ENCODE measurements at regions not wholly inside any gene's neighbourhood (a gene's known extent, or its start where the extent isn't known, plus 50 kb on each side); places are given as distances from the start of the nearest gene placed in this dataset.
"Not testable (repeated sequence)": the region's sequence is repeated elsewhere in the genome, so short reads cannot be mapped to it uniquely, and the experiment has no call there.

GRCh38 chr3:35413483-35413882, 225.8 kb upstream of the ARPP21 start:
- H3K4me1 Mint-ChIP-seq: no peaks in the 10 kb centered on the region
- no peaks in the 10 kb centered on the region for H3K36me3 Mint-ChIP-seq
- ATAC-seq (replicated peaks) (no peak), DNase-seq (no peak)
- H3K27ac Mint-ChIP-seq: no peak overlapping the region
- H3K27me3 Mint-ChIP-seq: peaks cover 0 to 17% of the 10 kb centered on the region in 2 donors
- H3K9me3 Mint-ChIP-seq: peaks cover 2 to 4% of the 10 kb centered on the region in 2 donors
- H3K4me3 Mint-ChIP-seq: no peak overlapping the region

DNA sequence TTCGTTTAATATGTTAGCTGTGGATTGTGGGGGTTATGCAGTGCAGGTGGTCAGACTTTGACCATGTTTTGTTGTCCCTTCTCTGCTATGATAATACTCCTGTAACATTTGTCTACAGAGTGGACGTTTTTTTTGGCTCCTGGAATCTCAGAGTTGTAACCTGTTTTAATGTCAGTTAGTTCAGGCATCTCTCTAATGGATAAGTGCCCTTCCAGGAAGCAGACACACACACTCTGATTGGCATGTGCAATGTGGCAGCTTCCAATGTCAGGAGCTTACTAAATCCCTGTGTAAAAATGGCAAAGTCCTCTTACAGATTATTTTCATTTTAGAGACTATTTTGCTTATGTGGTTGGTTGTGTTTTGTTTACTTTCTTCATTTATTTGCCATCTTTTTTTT, 222.2 kb upstream of the ARPP21 start:
- Mint-ChIP-seq H3K4me3 (no peak overlapping the region), H3K27me3 (peaks cover 1 to 10% of the 10 kb centered on the region in 2 donors), H3K9me3 (peaks cover 2 to 4% of the 10 kb centered on the region in 2 donors), H3K27ac (no peak overlapping the region), H3K4me1 (no peaks in the 10 kb centered on the region), H3K36me3 (no peaks in the 10 kb centered on the region)
- ATAC-seq (replicated peaks) (no peak), DNase-seq (no peak)

- DNase-seq: no peak
- no peaks in the 10 kb centered on the region for H3K9me3 Mint-ChIP-seq
- H3K27ac Mint-ChIP-seq: no peak overlapping the region
- H3K4me1 Mint-ChIP-seq: no peaks in the 10 kb centered on the region
- no peak overlapping the region for H3K4me3 Mint-ChIP-seq
- peaks cover 3 to 5% of the 10 kb centered on the region in 2 donors for H3K27me3 Mint-ChIP-seq
- H3K36me3 Mint-ChIP-seq: no peaks in the 10 kb centered on the region
- no peak for ATAC-seq (replicated peaks)
Observed at GRCh38 chr3:35422101-35422500, 217.2 kb upstream of the ARPP21 start.

GRCh38 chr3:35422836-35423601, 216.3 kb upstream of the ARPP21 start:
- Mint-ChIP-seq H3K36me3 (no peaks in the 10 kb centered on the region), H3K4me3 (no peak overlapping the region), H3K9me3 (no peaks in the 10 kb centered on the region), H3K4me1 (no peaks in the 10 kb centered on the region), H3K27ac (no peak overlapping the region), H3K27me3 (peaks cover 3 to 5% of the 10 kb centered on the region in 2 donors)
- DNase-seq (no peak), ATAC-seq (replicated peaks) (no peak)

GRCh38 chr3:35426366-35426958, 212.9 kb upstream of the ARPP21 start:
- H3K4me3 Mint-ChIP-seq: no peak overlapping the region
- H3K4me1 Mint-ChIP-seq: no peaks in the 10 kb centered on the region
- peaks cover 3 to 5% of the 10 kb centered on the region in 2 donors for H3K27me3 Mint-ChIP-seq
- no peaks in the 10 kb centered on the region for H3K9me3 Mint-ChIP-seq
- H3K27ac Mint-ChIP-seq: no peak overlapping the region
- H3K36me3 Mint-ChIP-seq: no peaks in the 10 kb centered on the region
- ATAC-seq (replicated peaks) (no peak), DNase-seq (no peak)

- no peaks in the 10 kb centered on the region for H3K36me3 Mint-ChIP-seq
- no peak overlapping the region for H3K27ac Mint-ChIP-seq
- no peaks in the 10 kb centered on the region for H3K27me3 Mint-ChIP-seq
- ATAC-seq (replicated peaks) (no peak), DNase-seq (no peak)
- H3K9me3 Mint-ChIP-seq: no peaks in the 10 kb centered on the region
- no peak overlapping the region for H3K4me3 Mint-ChIP-seq
- no peaks in the 10 kb centered on the region for H3K4me1 Mint-ChIP-seq
Observed at GRCh38 chr3:35437381-35437780, 201.9 kb upstream of the ARPP21 start.

GRCh38 chr3:35438101-35438500, 201.2 kb upstream of the ARPP21 start:
- DNase-seq (no peak), ATAC-seq (replicated peaks) (no peak)
- Mint-ChIP-seq H3K36me3 (no peaks in the 10 kb centered on the region), H3K4me3 (no peak overlapping the region), H3K27me3 (no peaks in the 10 kb centered on the region), H3K9me3 (no peaks in the 10 kb centered on the region), H3K4me1 (no peaks in the 10 kb centered on the region), H3K27ac (no peak overlapping the region)

GRCh38 chr3:35439663-35440062, 199.7 kb upstream of the ARPP21 start:
- DNase-seq (no peak), ATAC-seq (replicated peaks) (no peak)
- Mint-ChIP-seq H3K4me1 (no peaks in the 10 kb centered on the region), H3K9me3 (no peaks in the 10 kb centered on the region), H3K4me3 (no peak overlapping the region), H3K27me3 (no peaks in the 10 kb centered on the region), H3K27ac (no peak overlapping the region), H3K36me3 (no peaks in the 10 kb centered on the region)

- no peaks in the 10 kb centered on the region for H3K9me3 Mint-ChIP-seq
- no peaks in the 10 kb centered on the region for H3K36me3 Mint-ChIP-seq
- no peak for DNase-seq
- no peak overlapping the region for H3K4me3 Mint-ChIP-seq
- ATAC-seq (replicated peaks): no peak
- no peaks in the 10 kb centered on the region for H3K4me1 Mint-ChIP-seq
- no peak overlapping the region for H3K27ac Mint-ChIP-seq
- no peaks in the 10 kb centered on the region for H3K27me3 Mint-ChIP-seq
Observed at GRCh38 chr3:35440826-35441225, 198.5 kb upstream of the ARPP21 start.

- ATAC-seq (replicated peaks) (no peak), DNase-seq (no peak)
- Mint-ChIP-seq H3K4me3 (no peak overlapping the region), H3K9me3 (no peaks in the 10 kb centered on the region), H3K27ac (no peak overlapping the region), H3K27me3 (no peaks in the 10 kb centered on the region), H3K4me1 (no peaks in the 10 kb centered on the region), H3K36me3 (no peaks in the 10 kb centered on the region)
Observed at GRCh38 chr3:35446896-35447295, 192.4 kb upstream of the ARPP21 start.

- no peaks in the 10 kb centered on the region for H3K9me3 Mint-ChIP-seq
- H3K4me3 Mint-ChIP-seq: no peak overlapping the region
- no peak overlapping the region for H3K27ac Mint-ChIP-seq
- no peak for ATAC-seq (replicated peaks)
- no peaks in the 10 kb centered on the region for H3K36me3 Mint-ChIP-seq
- no peak for DNase-seq
- no peaks in the 10 kb centered on the region for H3K4me1 Mint-ChIP-seq
- no peaks in the 10 kb centered on the region for H3K27me3 Mint-ChIP-seq
Observed at GRCh38 chr3:35448121-35448520, 191.2 kb upstream of the ARPP21 start.

GRCh38 chr3:35448681-35449080, 190.6 kb upstream of the ARPP21 start:
- no peak for ATAC-seq (replicated peaks)
- Mint-ChIP-seq H3K27me3 (no peaks in the 10 kb centered on the region), H3K9me3 (no peaks in the 10 kb centered on the region), H3K4me3 (no peak overlapping the region), H3K36me3 (no peaks in the 10 kb centered on the region), H3K27ac (no peak overlapping the region), H3K4me1 (no peaks in the 10 kb centered on the region)
- DNase-seq: no peak

- ATAC-seq (replicated peaks); H3K27ac Mint-ChIP-seq; H3K4me1 Mint-ChIP-seq; DNase-seq; H3K4me3 Mint-ChIP-seq; H3K36me3 Mint-ChIP-seq; H3K9me3 Mint-ChIP-seq; H3K27me3 Mint-ChIP-seq: not testable (repeated sequence)
Observed at GRCh38 chr3:35454819-35455218, 184.5 kb upstream of the ARPP21 start.

GRCh38 chr3:35473956-35474355, 165.4 kb upstream of the ARPP21 start:
- H3K9me3 Mint-ChIP-seq: peaks cover 0 to 2% of the 10 kb centered on the region in 2 donors

GRCh38 chr3:35482566-35482965, 156.8 kb upstream of the ARPP21 start:
- not testable (repeated sequence) for H3K4me1 Mint-ChIP-seq; ATAC-seq (replicated peaks); H3K4me3 Mint-ChIP-seq; H3K27ac Mint-ChIP-seq; DNase-seq; H3K9me3 Mint-ChIP-seq; H3K27me3 Mint-ChIP-seq; H3K36me3 Mint-ChIP-seq

More at GRCh38 chr3:35473956-35474355, 165.4 kb upstream of the ARPP21 start:
- H3K27ac Mint-ChIP-seq: no peak overlapping the region
- H3K4me3 Mint-ChIP-seq: no peak overlapping the region
- no peak for ATAC-seq (replicated peaks)
- no peaks in the 10 kb centered on the region for H3K36me3 Mint-ChIP-seq
- no peaks in the 10 kb centered on the region for H3K27me3 Mint-ChIP-seq
- H3K4me1 Mint-ChIP-seq: no peaks in the 10 kb centered on the region
- no peak for DNase-seq

Measured in stimulated activated naive B cell treated with anti-CD40 and anti-IgM and Interleukin-4, amounts not matched to agents 10 μg/mL and 1 μg/mL and 100 μg/mL, for 72 hours (primary cell).